OCI-LY7 (cell line): ENCODE measurements at regions not wholly inside any gene's neighbourhood (a gene's known extent, or its start where the extent isn't known, plus 50 kb on each side); places are given as distances from the start of the nearest gene placed in this dataset.

Experiments used
- BruUV-seq: library from RNA; stranded (reverse); fragments of 400-500 nt; replicated peaks from 2 replicates; lab custom pipeline; 2021; lab: Mats Ljungman, UMichigan
- CTCF ChIA-PET: fragments of 300-600 bp; sonication (Branson Sonifier 250); formaldehyde crosslinking; loops from one replicate; lab custom pipeline; 2022; ENCODE audit warnings: antibody characterized with exemption; ENCODE audit not compliant: unreplicated experiment; lab: Charles Lee
- POLR2A ChIA-PET: fragments of 300-600 bp; sonication (Branson Sonifier 250); formaldehyde crosslinking; loops from one replicate; lab custom pipeline; 2022; ENCODE audit warnings: antibody characterized with exemption; lab: Charles Lee
- DNase-seq: peaks from one replicate; pipeline ENCODE4 v3.0.0-alpha.2; 2015; ENCODE audit warnings: low spot score
- H2AFZ ChIP-seq: fragments of 200-600 bp; sonication (generic), shearing (Covaris generic); 2 replicates; pipeline ENCODE4 v1.6.1; 2014; ENCODE audit warnings: mild to moderate bottlenecking, antibody characterized with exemption, low read length, moderate library complexity
- H3K27ac ChIP-seq: fragments of 200-600 bp; sonication (generic); 2 replicates; pipeline ENCODE4 v1.5.1; 2014; ENCODE audit warnings: mixed run types, low read depth, mild to moderate bottlenecking, moderate library complexity, low read length, inconsistent platforms; ENCODE audit not compliant: poor library complexity, severe bottlenecking
- H3K36me3 ChIP-seq: fragments of 200-600 bp; sonication (generic); 2 replicates; pipeline ENCODE4 v1.6.1; 2014; ENCODE audit warnings: mild to moderate bottlenecking, antibody characterized with exemption, low read length, moderate library complexity, mixed read lengths; ENCODE audit not compliant: insufficient read depth
- H3K4me1 ChIP-seq: fragments of 200-600 bp; sonication (generic); 2 replicates; pipeline ENCODE4 v1.5.1; 2014; ENCODE audit warnings: mild to moderate bottlenecking, low read length; ENCODE audit not compliant: insufficient read depth, poor library complexity, severe bottlenecking
- H3K4me2 ChIP-seq: fragments of 200-600 bp; sonication (generic); 2 replicates; pipeline ENCODE4 v1.6.1; 2014; ENCODE audit warnings: mild to moderate bottlenecking, low read length
- H3K4me3 ChIP-seq: fragments of 200-600 bp; sonication (generic); 2 replicates; pipeline ENCODE4 v1.5.1; 2014; ENCODE audit warnings: mild to moderate bottlenecking, low read depth, low read length; ENCODE audit not compliant: poor library complexity, severe bottlenecking
- H3K79me2 ChIP-seq: fragments of 200-600 bp; sonication (generic); 2 replicates; pipeline ENCODE4 v1.6.1; 2016; ENCODE audit warnings: low read depth, mild to moderate bottlenecking, low read length, moderate library complexity, mixed read lengths; ENCODE audit not compliant: insufficient read depth
- H3K9me2 ChIP-seq: fragments of 200-600 bp; sonication (generic); 2 replicates; pipeline ENCODE4 v1.6.1; 2016; ENCODE audit warnings: mild to moderate bottlenecking, low read length, mixed read lengths; ENCODE audit not compliant: insufficient read depth
- H3K9me3 ChIP-seq: fragments of 200-600 bp; sonication (generic); 2 replicates; pipeline ENCODE4 v1.6.1; 2014; ENCODE audit warnings: mild to moderate bottlenecking, mixed run types, low read length, mixed read lengths
- H4K20me1 ChIP-seq: fragments of 200-600 bp; sonication (generic); 2 replicates; pipeline ENCODE4 v1.6.1; 2014; ENCODE audit warnings: mild to moderate bottlenecking, antibody characterized with exemption, low read length, moderate library complexity, mixed read lengths; ENCODE audit not compliant: insufficient read depth
- CTCF ChIP-seq: fragments of 200-600 bp; sonication (generic); conservative IDR thresholded peaks from 2 replicates; pipeline ENCODE4 v1.5.1; 2014; ENCODE audit warnings: mild to moderate bottlenecking, antibody characterized with exemption, low read length, moderate library complexity, mixed read lengths
- EZH2phosphoT487 ChIP-seq: fragments of 200-600 bp; sonication (generic); IDR thresholded peaks from 2 replicates; pipeline ENCODE4 v1.6.1; 2018; ENCODE audit warnings: low read depth, borderline replicate concordance, mild to moderate bottlenecking, mixed run types, antibody characterized with exemption, low read length, moderate library complexity, mixed read lengths
- intact Hi-C: fragments of 100-400 bp; cut with micrococcal nuclease; formaldehyde crosslinking; loops from one replicate; pipeline ENCODE4 v1.10.0; 2022; ENCODE audit not compliant: unreplicated experiment

GRCh38 chr10:118204292-118204943 is 137.7 kb downstream of the FAM204A start:
- Histone ChIP-seq H3K4me2 (no peak overlapping the region), H3K4me3 (no peak overlapping the region), H3K27ac (no peak overlapping the region), H2AFZ (no peak overlapping the region), H4K20me1 (no peaks in the 10 kb centered on the region), H3K79me2 (no peaks in the 10 kb centered on the region), H3K4me1 (no peaks in the 10 kb centered on the region), H3K9me3 (no peaks in the 10 kb centered on the region), H3K36me3 (no peaks in the 10 kb centered on the region), H3K9me2 (no peaks in the 10 kb centered on the region)
- intact Hi-C loops = no loop called here
- ChIA-PET CTCF (no interaction called here), POLR2A (interaction anchor here (0.6 kb wide), 1 partner anchor 120 kb away, joined by 3 read pairs; no protein-coding TSS in a partner anchor)
- BruUV-seq = no TSS peak
- TF ChIP-seq CTCF (no peak), EZH2phosphoT487 (no peak)
- DNase-seq = no peak

- Histone ChIP-seq H3K4me1 (no peaks in the 10 kb centered on the region), H3K27ac (no peak overlapping the region), H3K4me3 (no peak overlapping the region), H3K9me2 (no peaks in the 10 kb centered on the region), H4K20me1 (no peaks in the 10 kb centered on the region), H3K36me3 (no peaks in the 10 kb centered on the region), H3K79me2 (no peaks in the 10 kb centered on the region), H3K4me2 (no peak overlapping the region), H2AFZ (no peak overlapping the region), H3K9me3 (no peaks in the 10 kb centered on the region)
- TF ChIP-seq CTCF (no peak), EZH2phosphoT487 (no peak)
- no TSS peak for BruUV-seq
- intact Hi-C loops = no loop called here
- ChIA-PET POLR2A (no interaction called here), CTCF (no interaction called here)
- no peak for DNase-seq
Measured at GRCh38 chr10:118203461-118203860, 138.7 kb downstream of the FAM204A start.

- H3K4me3 ChIP-seq = no peak overlapping the region
- intact Hi-C loops = no loop called here
- H3K9me3 ChIP-seq = no peaks in the 10 kb centered on the region
- no peak for TF ChIP-seq CTCF
- no peak for TF ChIP-seq EZH2phosphoT487
- BruUV-seq = no TSS peak
- no peak for DNase-seq
- ChIA-PET POLR2A (no interaction called here), CTCF (no interaction called here)
- no peaks in the 10 kb centered on the region for H3K79me2 ChIP-seq
- no peaks in the 10 kb centered on the region for H3K36me3 ChIP-seq
- H2AFZ ChIP-seq = no peak overlapping the region
- H3K4me2 ChIP-seq = no peak overlapping the region
- no peaks in the 10 kb centered on the region for H4K20me1 ChIP-seq
- H3K4me1 ChIP-seq = no peaks in the 10 kb centered on the region
- H3K9me2 ChIP-seq = no peaks in the 10 kb centered on the region
- H3K27ac ChIP-seq = no peak overlapping the region
Measured at GRCh38 chr10:118195729-118196128, 146.4 kb downstream of the FAM204A start.
